HFFc6 (cell line): ENCODE measurements at regions not wholly inside any gene's neighbourhood (a gene's known extent, or its start where the extent isn't known, plus 50 kb on each side); places are given as distances from the start of the nearest gene placed in this dataset.

Source experiments
- DNase-seq: peaks from one replicate; pipeline ENCODE4 v3.0.0-alpha.2; 2018
- H3K27ac Mint-ChIP-seq: 2 replicates; pipeline ENCODE4 v1.8.0; 2020; ENCODE audit warnings: mild to moderate bottlenecking, mixed read lengths
- H3K27me3 Mint-ChIP-seq: 2 replicates; pipeline ENCODE4 v1.8.0; 2021; ENCODE audit warnings: mild to moderate bottlenecking, moderate library complexity, mixed read lengths; ENCODE audit not compliant: insufficient read depth
- H3K36me3 Mint-ChIP-seq: 2 replicates; pipeline ENCODE4 v1.8.0; 2021; ENCODE audit warnings: low read depth, mixed read lengths
- H3K4me1 Mint-ChIP-seq: 2 replicates; pipeline ENCODE4 v1.8.0; 2020; ENCODE audit warnings: low read depth, mixed read lengths
- H3K4me3 Mint-ChIP-seq: 2 replicates; pipeline ENCODE4 v1.8.0; 2020; ENCODE audit warnings: mild to moderate bottlenecking, moderate library complexity, mixed read lengths
- H3K9me3 Mint-ChIP-seq: 2 replicates; pipeline ENCODE4 v1.8.0; 2020; ENCODE audit warnings: mild to moderate bottlenecking, mixed read lengths
- CTCF ChIP-seq: fragments of 200-600 bp; sonication (generic); IDR thresholded peaks from 2 replicates; pipeline ENCODE4 v1.5.0; 2021; ENCODE audit warnings: antibody characterized with exemption, mild to moderate bottlenecking

GRCh38 chr2:3968736-3969135, 265.4 kb downstream of the DCDC2C start:
- peaks cover 32% of the 10 kb centered on the region for H3K9me3 Mint-ChIP-seq
- DNase-seq: no peak
- H3K4me3 Mint-ChIP-seq: no peak overlapping the region
- no peaks in the 10 kb centered on the region for H3K36me3 Mint-ChIP-seq
- peaks cover 2% of the 10 kb centered on the region; the same call in 1 of the 2 replicates for H3K27me3 Mint-ChIP-seq
- no peak for TF ChIP-seq CTCF
- no peak overlapping the region for H3K27ac Mint-ChIP-seq
- H3K4me1 Mint-ChIP-seq: no peaks in the 10 kb centered on the region

GRCh38 chr2:3970791-3971651, 267.6 kb downstream of the DCDC2C start:
- no peak overlapping the region for H3K4me3 Mint-ChIP-seq
- H3K9me3 Mint-ChIP-seq: peaks cover 22% of the 10 kb centered on the region
- no peaks in the 10 kb centered on the region for H3K4me1 Mint-ChIP-seq
- DNase-seq: no peak
- peaks cover 2% of the 10 kb centered on the region; the same call in 1 of the 2 replicates for H3K27me3 Mint-ChIP-seq
- no peak overlapping the region for H3K27ac Mint-ChIP-seq
- peaks cover 4% of the 10 kb centered on the region; the same call in 1 of the 2 replicates for H3K36me3 Mint-ChIP-seq
- TF ChIP-seq CTCF: no peak

GRCh38 chr2:3971652-3972192, 268.3 kb downstream of the DCDC2C start:
- H3K27ac Mint-ChIP-seq: no peak overlapping the region
- no peak for TF ChIP-seq CTCF
- H3K4me1 Mint-ChIP-seq: no peaks in the 10 kb centered on the region
- DNase-seq: no peak
- H3K9me3 Mint-ChIP-seq: peaks cover 18% of the 10 kb centered on the region
- H3K36me3 Mint-ChIP-seq: peaks cover 4% of the 10 kb centered on the region; the same call in 1 of the 2 replicates
- H3K27me3 Mint-ChIP-seq: peaks cover 2% of the 10 kb centered on the region; the same call in 1 of the 2 replicates
- H3K4me3 Mint-ChIP-seq: no peak overlapping the region

- peaks cover 2% of the 10 kb centered on the region; the same call in 1 of the 2 replicates for H3K27me3 Mint-ChIP-seq
- H3K27ac Mint-ChIP-seq: no peak overlapping the region
- H3K36me3 Mint-ChIP-seq: peaks cover 4% of the 10 kb centered on the region; the same call in 1 of the 2 replicates
- DNase-seq: no peak
- no peak for TF ChIP-seq CTCF
- H3K4me1 Mint-ChIP-seq: no peaks in the 10 kb centered on the region
- H3K4me3 Mint-ChIP-seq: no peak overlapping the region
- peaks cover 21% of the 10 kb centered on the region for H3K9me3 Mint-ChIP-seq
Observed at GRCh38 chr2:3972377-3972776, 269.0 kb downstream of the DCDC2C start.

- peaks cover 4% of the 10 kb centered on the region; the same call in 1 of the 2 replicates for H3K36me3 Mint-ChIP-seq
- TF ChIP-seq CTCF: no peak
- H3K27ac Mint-ChIP-seq: no peak overlapping the region
- DNase-seq: no peak
- no peaks in the 10 kb centered on the region for H3K27me3 Mint-ChIP-seq
- no peak overlapping the region for H3K4me3 Mint-ChIP-seq
- H3K4me1 Mint-ChIP-seq: no peaks in the 10 kb centered on the region
- peaks cover 15% of the 10 kb centered on the region for H3K9me3 Mint-ChIP-seq
Observed at GRCh38 chr2:3974765-3975164, 271.4 kb downstream of the DCDC2C start.
